ENCODE measurements at regions not wholly inside any gene's neighbourhood (a gene's known extent, or its start where the extent isn't known, plus 50 kb on each side); places are given as distances from the start of the nearest gene placed in this dataset.

GRCh38 chr4:138426786-138427185, 184.6 kb upstream of the SLC7A11 start:
- WGBS (ENCODE audit: insufficient coverage), result no CpG with 5 or more reads among the region's 1 CpG

DNA sequence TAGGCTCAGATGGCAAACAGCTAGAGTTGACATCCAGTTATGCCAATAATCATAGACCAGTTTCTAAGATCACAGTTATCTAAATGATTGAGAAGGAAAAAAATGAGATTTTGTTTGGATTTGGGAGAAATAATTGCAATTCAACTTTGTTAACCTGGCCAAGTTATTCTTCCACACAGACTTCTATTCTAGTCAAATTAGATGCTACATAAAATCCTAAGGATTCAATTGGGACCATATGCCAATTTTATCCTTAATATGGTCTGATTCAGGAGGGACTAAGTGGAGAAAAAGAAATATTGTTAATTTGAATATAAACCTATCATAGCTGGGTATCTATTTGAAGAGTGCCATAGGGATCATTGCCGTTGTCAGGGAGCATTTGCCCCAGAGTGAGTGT, 178.3 kb upstream of the SLC7A11 start:
- no CpG with 5 or more reads among the region's 1 CpG for WGBS (ENCODE audit: insufficient coverage)
- Histone ChIP-seq H3K4me2 (replicated peaks; ENCODE audit: extremely low read depth, low read length, poor library complexity, severe bottlenecking) (no peak overlapping the region), H3K27ac (ENCODE audit: low read depth in 1 of 2, low read length in 2 of 2) (no peak overlapping the region), H3K27me3 (ENCODE audit: control insufficient read depth in 2 of 2, insufficient read depth in 2 of 2, low read length in 2 of 2) (no peaks in the 10 kb centered on the region), H4K20me1 (ENCODE audit: insufficient read depth, low read length) (no peaks in the 10 kb centered on the region), H3K4me3 (replicated peaks in 1 of 3; ENCODE audit: low read depth in 2 of 3, low read length in 3 of 3) (no peak overlapping the region), H3K9me3 (replicated peaks in 1 of 2; ENCODE audit: control insufficient read depth in 1 of 2, insufficient read depth in 1 of 2, low read length in 2 of 2) (no peaks in the 10 kb centered on the region), H3K4me1 (ENCODE audit: control insufficient read depth in 1 of 2, insufficient read depth in 2 of 2, low read length in 2 of 2) (no peaks in the 10 kb centered on the region), H3K9ac (ENCODE audit: insufficient read depth, low read length, poor library complexity, severe bottlenecking) (no peak overlapping the region), H3K36me3 (replicated peaks in 1 of 2; ENCODE audit: control insufficient read depth in 1 of 2, insufficient read depth in 2 of 2, low read length in 2 of 2) (no peaks in the 10 kb centered on the region), H3K79me2 (ENCODE audit: insufficient read depth, low read length) (no peaks in the 10 kb centered on the region), H2AFZ (ENCODE audit: insufficient read depth, low read depth, low read length, poor library complexity, severe bottlenecking) (no peak overlapping the region)
- DNase-seq, result no peak
- Mint-ChIP-seq H3K4me3 (no peak overlapping the region), H3K9me3 (peaks cover 0 to 4% (median 0%) of the 10 kb centered on the region in 7 donors), H3K36me3 (no peaks in the 10 kb centered on the region), H3K4me1 (no peaks in the 10 kb centered on the region), H3K27me3 (ENCODE audit: low read depth in 3 of 3) (peaks cover 0 to 2% (median 0%) of the 10 kb centered on the region in 3 donors), H3K27ac (no peak overlapping the region)
- TF ChIP-seq, protein P1, sequence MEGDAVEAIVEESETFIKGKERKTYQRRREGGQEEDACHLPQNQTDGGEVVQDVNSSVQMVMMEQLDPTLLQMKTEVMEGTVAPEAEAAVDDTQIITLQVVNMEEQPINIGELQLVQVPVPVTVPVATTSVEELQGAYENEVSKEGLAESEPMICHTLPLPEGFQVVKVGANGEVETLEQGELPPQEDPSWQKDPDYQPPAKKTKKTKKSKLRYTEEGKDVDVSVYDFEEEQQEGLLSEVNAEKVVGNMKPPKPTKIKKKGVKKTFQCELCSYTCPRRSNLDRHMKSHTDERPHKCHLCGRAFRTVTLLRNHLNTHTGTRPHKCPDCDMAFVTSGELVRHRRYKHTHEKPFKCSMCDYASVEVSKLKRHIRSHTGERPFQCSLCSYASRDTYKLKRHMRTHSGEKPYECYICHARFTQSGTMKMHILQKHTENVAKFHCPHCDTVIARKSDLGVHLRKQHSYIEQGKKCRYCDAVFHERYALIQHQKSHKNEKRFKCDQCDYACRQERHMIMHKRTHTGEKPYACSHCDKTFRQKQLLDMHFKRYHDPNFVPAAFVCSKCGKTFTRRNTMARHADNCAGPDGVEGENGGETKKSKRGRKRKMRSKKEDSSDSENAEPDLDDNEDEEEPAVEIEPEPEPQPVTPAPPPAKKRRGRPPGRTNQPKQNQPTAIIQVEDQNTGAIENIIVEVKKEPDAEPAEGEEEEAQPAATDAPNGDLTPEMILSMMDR (IDR thresholded peaks at IDR 0.05), result no peak
- intact Hi-C loops (cut with micrococcal nuclease), result no loop called here

More at GRCh38 chr4:138426786-138427185, 184.6 kb upstream of the SLC7A11 start:
- H3K4me2 ChIP-seq (replicated peaks; ENCODE audit: extremely low read depth, low read length, poor library complexity, severe bottlenecking), result no peak overlapping the region
- DNase-seq, result no peak
- H3K36me3 ChIP-seq (replicated peaks in 1 of 2; ENCODE audit: control insufficient read depth in 1 of 2, insufficient read depth in 2 of 2, low read length in 2 of 2), result no peaks in the 10 kb centered on the region
- peaks cover 0 to 2% (median 0%) of the 10 kb centered on the region in 3 donors for H3K27me3 Mint-ChIP-seq (ENCODE audit: low read depth in 3 of 3)
- H3K4me1 ChIP-seq (ENCODE audit: control insufficient read depth in 1 of 2, insufficient read depth in 2 of 2, low read length in 2 of 2), result peaks cover 0 to 3% of the 10 kb centered on the region in 2 donors
- no peaks in the 10 kb centered on the region for H4K20me1 ChIP-seq (ENCODE audit: insufficient read depth, low read length)
- H3K27ac Mint-ChIP-seq, result no peak overlapping the region
- H3K27ac ChIP-seq (ENCODE audit: low read depth in 1 of 2, low read length in 2 of 2), result no peak overlapping the region
- no peak overlapping the region for H3K4me3 ChIP-seq (replicated peaks in 1 of 3; ENCODE audit: low read depth in 2 of 3, low read length in 3 of 3)
- intact Hi-C loops (cut with micrococcal nuclease), result no loop called here
- peaks cover 12% of the 10 kb centered on the region for H3K4me1 Mint-ChIP-seq
- no peak overlapping the region for H3K9ac ChIP-seq (ENCODE audit: insufficient read depth, low read length, poor library complexity, severe bottlenecking)
- H3K4me3 Mint-ChIP-seq, result no peak overlapping the region
- H2AFZ ChIP-seq (ENCODE audit: insufficient read depth, low read depth, low read length, poor library complexity, severe bottlenecking), result no peak overlapping the region
- H3K27me3 ChIP-seq (ENCODE audit: control insufficient read depth in 2 of 2, insufficient read depth in 2 of 2, low read length in 2 of 2), result no peaks in the 10 kb centered on the region
- H3K9me3 ChIP-seq (replicated peaks in 1 of 2; ENCODE audit: control insufficient read depth in 1 of 2, insufficient read depth in 1 of 2, low read length in 2 of 2), result peaks cover 0 to 1% of the 10 kb centered on the region in 2 donors
- H3K79me2 ChIP-seq (ENCODE audit: insufficient read depth, low read length), result no peaks in the 10 kb centered on the region
- no peaks in the 10 kb centered on the region for H3K36me3 Mint-ChIP-seq
- TF ChIP-seq, protein P1 (IDR thresholded peaks at IDR 0.05), result no peak
- H3K9me3 Mint-ChIP-seq, result peaks cover 0 to 4% (median under 1%) of the 10 kb centered on the region in 7 donors

Data from CD14-positive monocyte (primary cell).